PC-9 (cell line): ENCODE measurements at regions not wholly inside any gene's neighbourhood (a gene's known extent, or its start where the extent isn't known, plus 50 kb on each side); places are given as distances from the start of the nearest gene placed in this dataset.
A peak's percentile ranks its signal among the peaks of the same experiment; 100 is the strongest.

Experiments used
- BruUV-seq: library from RNA; stranded (reverse); fragments of 400-500 nt; replicated peaks from 2 replicates; lab custom pipeline; 2021; lab: Mats Ljungman, UMichigan
- CTCF ChIA-PET: fragments of 300-600 bp; sonication (Branson Sonifier 250); formaldehyde crosslinking; loops from one replicate; lab custom pipeline; 2022; ENCODE audit warnings: antibody characterized with exemption; lab: Charles Lee
- POLR2A ChIA-PET: fragments of 300-600 bp; sonication (Branson Sonifier 250); formaldehyde crosslinking; loops from one replicate; lab custom pipeline; 2022; ENCODE audit warnings: antibody characterized with exemption; ENCODE audit not compliant: unreplicated experiment; lab: Charles Lee
- DNase-seq, 2 experiments: peaks; one replicate each; pipeline versions ENCODE4 v3.0.0 to v3.0.0-alpha.2; 2015 to 2022; ENCODE audit warnings: mixed read lengths in 1 of 2
- H2AFZ ChIP-seq: fragments of 200-600 bp; sonication (generic); 2 replicates; pipeline ENCODE4 v1.8.1; 2017; ENCODE audit warnings: antibody characterized with exemption
- H3F3A ChIP-seq: fragments of 200-600 bp; sonication (generic); 2 replicates; pipeline ENCODE4 v1.8.1; 2017; ENCODE audit warnings: antibody characterized with exemption, mild to moderate bottlenecking, low read depth; ENCODE audit not compliant: insufficient read depth
- H3K27ac ChIP-seq: fragments of 200-600 bp; sonication (generic); 2 replicates; pipeline ENCODE4 v1.6.1; 2016; ENCODE audit warnings: mixed run types
- H3K27me3 ChIP-seq: fragments of 200-600 bp; sonication (generic); 2 replicates; pipeline ENCODE4 v1.6.1; 2016; ENCODE audit warnings: low read depth, mixed run types; ENCODE audit not compliant: insufficient read depth
- H3K36me3 ChIP-seq: fragments of 200-600 bp; sonication (generic); 2 replicates; pipeline ENCODE4 v1.6.1; 2016; ENCODE audit warnings: low read depth, mixed run types
- H3K4me1 ChIP-seq: fragments of 200-600 bp; sonication (generic); replicated peaks from 2 replicates; pipeline ENCODE4 v1.6.1; 2016; ENCODE audit warnings: mixed run types; ENCODE audit not compliant: insufficient read depth
- H3K4me2 ChIP-seq: fragments of 200-600 bp; sonication (generic); 2 replicates; pipeline ENCODE4 v1.6.1; 2017; ENCODE audit warnings: mixed run types
- H3K4me3 ChIP-seq: fragments of 200-600 bp; sonication (generic); 2 replicates; pipeline ENCODE4 v1.6.1; 2016; ENCODE audit warnings: mixed run types
- H3K79me2 ChIP-seq: fragments of 200-600 bp; sonication (generic); 2 replicates; pipeline ENCODE4 v1.6.1; 2017; ENCODE audit warnings: low read depth, mixed run types
- H3K9me2 ChIP-seq: fragments of 200-600 bp; sonication (generic); 2 replicates; pipeline ENCODE4 v1.8.1; 2017; ENCODE audit warnings: mild to moderate bottlenecking; ENCODE audit not compliant: insufficient read depth
- H3K9me3 ChIP-seq: fragments of 200-600 bp; sonication (generic); 2 replicates; pipeline ENCODE4 v1.8.1; 2016; ENCODE audit warnings: low read depth; ENCODE audit not compliant: insufficient read depth
- H4K20me1 ChIP-seq: fragments of 200-600 bp; sonication (generic); 2 replicates; pipeline ENCODE4 v1.8.1; 2017; ENCODE audit not compliant: insufficient read depth
- EZH2 ChIP-seq: fragments of 200-600 bp; sonication (generic); IDR thresholded peaks from 2 replicates; pipeline ENCODE4 v1.8.0; 2017; ENCODE audit warnings: antibody characterized with exemption, low read depth
- intact Hi-C: fragments of 100-400 bp; cut with micrococcal nuclease; formaldehyde crosslinking; loops from one replicate; pipeline ENCODE4 v1.10.0; 2022; ENCODE audit not compliant: unreplicated experiment
- TF ChIP-seq, protein P1 (sequence below): fragments of 200-600 bp; sonication (generic); conservative IDR thresholded peaks from 2 replicates; pipeline ENCODE4 v1.6.1; 2017; ENCODE audit warnings: mixed run types, antibody characterized with exemption, mild to moderate bottlenecking, moderate library complexity

DNA sequence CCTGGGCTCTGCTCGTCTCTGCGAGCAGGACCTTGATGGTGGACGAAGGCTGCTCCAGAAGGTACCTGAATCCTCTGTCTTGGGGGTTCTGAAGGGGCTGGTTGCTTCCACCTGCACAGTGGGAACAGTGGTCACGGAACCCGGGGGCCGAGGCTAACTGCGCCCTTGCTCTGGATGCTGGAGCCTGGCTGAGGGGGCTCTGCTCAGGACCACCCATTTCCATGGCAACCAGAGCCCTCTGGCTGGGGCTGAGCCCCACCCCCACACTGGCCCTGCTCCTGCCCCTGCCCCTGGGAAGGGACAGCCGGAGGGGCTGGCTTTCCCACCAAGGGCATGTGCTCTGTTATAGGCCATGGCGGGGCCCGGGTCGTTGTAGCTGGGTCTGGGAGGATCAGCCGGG, 462.3 kb downstream of the PTPRU start:
- DNase-seq: no peak
- intact Hi-C loops: no loop called here
- Histone ChIP-seq H4K20me1 (no peaks in the 10 kb centered on the region), H2AFZ (no peak overlapping the region), H3K27ac (no peak overlapping the region), H3F3A (no peaks in the 10 kb centered on the region), H3K4me1 (no peaks in the 10 kb centered on the region), H3K9me2 (no peaks in the 10 kb centered on the region), H3K9me3 (no peaks in the 10 kb centered on the region), H3K36me3 (no peaks in the 10 kb centered on the region), H3K4me3 (no peak overlapping the region), H3K27me3 (no peaks in the 10 kb centered on the region), H3K79me2 (no peaks in the 10 kb centered on the region), H3K4me2 (no peak overlapping the region)
- TF ChIP-seq, protein P1, sequence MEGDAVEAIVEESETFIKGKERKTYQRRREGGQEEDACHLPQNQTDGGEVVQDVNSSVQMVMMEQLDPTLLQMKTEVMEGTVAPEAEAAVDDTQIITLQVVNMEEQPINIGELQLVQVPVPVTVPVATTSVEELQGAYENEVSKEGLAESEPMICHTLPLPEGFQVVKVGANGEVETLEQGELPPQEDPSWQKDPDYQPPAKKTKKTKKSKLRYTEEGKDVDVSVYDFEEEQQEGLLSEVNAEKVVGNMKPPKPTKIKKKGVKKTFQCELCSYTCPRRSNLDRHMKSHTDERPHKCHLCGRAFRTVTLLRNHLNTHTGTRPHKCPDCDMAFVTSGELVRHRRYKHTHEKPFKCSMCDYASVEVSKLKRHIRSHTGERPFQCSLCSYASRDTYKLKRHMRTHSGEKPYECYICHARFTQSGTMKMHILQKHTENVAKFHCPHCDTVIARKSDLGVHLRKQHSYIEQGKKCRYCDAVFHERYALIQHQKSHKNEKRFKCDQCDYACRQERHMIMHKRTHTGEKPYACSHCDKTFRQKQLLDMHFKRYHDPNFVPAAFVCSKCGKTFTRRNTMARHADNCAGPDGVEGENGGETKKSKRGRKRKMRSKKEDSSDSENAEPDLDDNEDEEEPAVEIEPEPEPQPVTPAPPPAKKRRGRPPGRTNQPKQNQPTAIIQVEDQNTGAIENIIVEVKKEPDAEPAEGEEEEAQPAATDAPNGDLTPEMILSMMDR: no peak
- no peak for TF ChIP-seq EZH2
- no TSS peak for BruUV-seq
- CTCF ChIA-PET: no interaction called here
- POLR2A ChIA-PET: no interaction called here

DNA sequence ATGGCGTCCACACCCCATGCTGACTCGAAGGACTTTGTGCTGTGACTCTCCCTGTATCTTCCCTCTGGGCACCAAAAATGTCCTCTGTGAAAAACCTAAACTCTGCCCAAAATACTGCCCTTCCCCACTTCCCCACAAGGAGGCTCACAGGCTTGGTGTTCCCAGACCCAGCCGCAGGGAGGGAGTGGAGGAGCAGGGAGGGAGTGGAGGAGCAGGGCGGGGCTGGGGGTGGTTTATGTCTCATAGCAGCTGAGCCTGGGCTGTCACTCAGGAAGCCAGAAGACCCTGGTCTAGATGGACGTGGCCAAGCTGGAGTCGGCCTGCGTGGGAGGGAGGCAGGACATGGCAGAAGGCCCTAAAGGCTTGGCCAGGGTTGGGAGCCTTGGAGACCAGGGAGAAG, 461.7 kb downstream of the PTPRU start:
- Histone ChIP-seq H3K9me2 (no peaks in the 10 kb centered on the region), H3K4me3 (no peak overlapping the region), H4K20me1 (no peaks in the 10 kb centered on the region), H3K79me2 (no peaks in the 10 kb centered on the region), H3K4me2 (no peak overlapping the region), H3K9me3 (no peaks in the 10 kb centered on the region), H3K36me3 (no peaks in the 10 kb centered on the region), H3F3A (no peaks in the 10 kb centered on the region), H3K4me1 (no peaks in the 10 kb centered on the region), H3K27me3 (no peaks in the 10 kb centered on the region), H2AFZ (no peak overlapping the region), H3K27ac (no peak overlapping the region)
- ChIA-PET CTCF (no interaction called here), POLR2A (no interaction called here)
- intact Hi-C loops: no loop called here
- BruUV-seq: no TSS peak
- peak; percentile 34 to 53 for DNase-seq
- TF ChIP-seq, protein P1: peak; percentile 72
- TF ChIP-seq EZH2: no peak

DNA sequence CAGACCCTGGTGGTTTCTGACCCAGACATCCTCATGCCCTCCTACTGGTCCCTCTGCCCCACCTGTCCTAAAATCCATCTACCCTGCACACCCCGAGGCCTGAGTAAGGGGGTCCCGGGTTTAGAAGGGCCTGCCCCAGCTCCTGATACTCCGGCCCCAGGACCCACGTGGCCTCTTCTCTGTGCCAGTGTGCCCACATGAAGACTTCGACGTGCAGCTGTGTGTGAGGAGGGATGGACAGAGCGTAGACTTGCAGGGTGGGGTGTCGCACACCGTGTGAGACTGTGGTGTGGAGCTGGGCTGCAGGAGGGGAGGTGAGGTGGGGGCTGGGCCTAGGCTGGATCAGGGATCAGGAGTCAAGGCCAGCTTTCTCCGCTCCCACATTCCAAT, 461.1 kb downstream of the PTPRU start:
- H2AFZ ChIP-seq: no peak overlapping the region
- CTCF ChIA-PET: no interaction called here

More for the DNA sequence above, 461.1 kb downstream of the PTPRU start:
- DNase-seq: no peak
- no peaks in the 10 kb centered on the region for H3F3A ChIP-seq
- BruUV-seq: no TSS peak
- H3K36me3 ChIP-seq: no peaks in the 10 kb centered on the region
- no peaks in the 10 kb centered on the region for H3K9me3 ChIP-seq
- TF ChIP-seq EZH2: no peak
- TF ChIP-seq, protein P1: no peak
- H3K27me3 ChIP-seq: no peaks in the 10 kb centered on the region
- no peak overlapping the region for H3K27ac ChIP-seq
- H4K20me1 ChIP-seq: no peaks in the 10 kb centered on the region
- no peaks in the 10 kb centered on the region for H3K4me1 ChIP-seq
- H3K4me3 ChIP-seq: no peak overlapping the region
- H3K79me2 ChIP-seq: no peaks in the 10 kb centered on the region
- no peak overlapping the region for H3K4me2 ChIP-seq
- intact Hi-C loops: no loop called here
- no peaks in the 10 kb centered on the region for H3K9me2 ChIP-seq
- POLR2A ChIA-PET: no interaction called here
